Kidney (tissue), 13 donors: ENCODE measurements at regions not wholly inside any gene's neighbourhood (a gene's known extent, or its start where the extent isn't known, plus 50 kb on each side); places are given as distances from the start of the nearest gene placed in this dataset.

Source experiments
- DNase-seq, 5 donors: peaks; one replicate each; pipeline ENCODE4 v3.0.0-alpha.2; 2013 to 2020
- FAIRE-seq: peaks from 2 replicates; lab custom pipeline; 2012; peaks lifted over from hg19 to GRCh38; lab: Jason Lieb, UNC
- H3K27ac ChIP-seq, 2 donors: one replicate each; pipeline ENCODE4 v1.7.0; 2013; ENCODE audit warnings: low read depth in 2 of 2, low read length in 2 of 2, inconsistent platforms in 1 of 2
- H3K27me3 ChIP-seq: one replicate; pipeline ENCODE4 v1.7.1; 2013; ENCODE audit warnings: low read length, inconsistent platforms; ENCODE audit not compliant: control insufficient read depth, insufficient read depth
- H3K36me3 ChIP-seq, 3 donors: one replicate each; pipeline versions ENCODE4 v1.7.0 to v1.7.1; 2013; ENCODE audit warnings: low read length in 3 of 3, control low read depth in 1 of 3, inconsistent platforms in 1 of 3; ENCODE audit not compliant: insufficient read depth in 3 of 3, control insufficient read depth in 2 of 3
- H3K4me1 ChIP-seq, 3 donors: one replicate each; pipeline versions ENCODE4 v1.7.0 to v1.7.1; 2013; ENCODE audit warnings: low read length in 3 of 3, inconsistent platforms in 1 of 3, low read depth in 1 of 3; ENCODE audit not compliant: control insufficient read depth in 2 of 3, insufficient read depth in 2 of 3
- H3K4me3 ChIP-seq, 3 donors: one replicate each; pipeline versions ENCODE4 v1.7.0 to v1.8.1; 2013; ENCODE audit warnings: low read length in 3 of 3, control low read depth in 1 of 3, inconsistent platforms in 1 of 3
- H3K9ac ChIP-seq, 3 donors: one replicate each; pipeline versions ENCODE4 v1.7.0 to v1.7.1; 2013; ENCODE audit warnings: low read length in 3 of 3, control low read depth in 1 of 3, inconsistent platforms in 1 of 3
- H3K9me3 ChIP-seq, 3 donors: one replicate each; pipeline versions ENCODE4 v1.7.0 to v1.7.1; 2013; ENCODE audit warnings: low read length in 3 of 3, control low read depth in 1 of 3, inconsistent platforms in 1 of 3; ENCODE audit not compliant: control insufficient read depth in 2 of 3, insufficient read depth in 1 of 3
- intact Hi-C: fragments of 100-400 bp; cut with DNase I; formaldehyde crosslinking; loops from one replicate; pipeline ENCODE4 v1.11.1; 2022
- TF ChIP-seq, protein P1 (sequence below): IDR thresholded peaks from 3 replicates; pipeline ENCODE4 v1.5.1; 2012; ENCODE audit warnings: mild to moderate bottlenecking, moderate library complexity, borderline replicate concordance; ENCODE audit not compliant: insufficient read depth; ENCODE audit errors: extremely low read depth
- donor health status: control.
- donor health status: control.
- donor health status: control.
- donor health status: control.
- donor health status: control.
- donor health status: DM: yes; HTN: yes; CAD: no.
- donor health status: Normal renal cell carcinoma (clear cell type).

DNA sequence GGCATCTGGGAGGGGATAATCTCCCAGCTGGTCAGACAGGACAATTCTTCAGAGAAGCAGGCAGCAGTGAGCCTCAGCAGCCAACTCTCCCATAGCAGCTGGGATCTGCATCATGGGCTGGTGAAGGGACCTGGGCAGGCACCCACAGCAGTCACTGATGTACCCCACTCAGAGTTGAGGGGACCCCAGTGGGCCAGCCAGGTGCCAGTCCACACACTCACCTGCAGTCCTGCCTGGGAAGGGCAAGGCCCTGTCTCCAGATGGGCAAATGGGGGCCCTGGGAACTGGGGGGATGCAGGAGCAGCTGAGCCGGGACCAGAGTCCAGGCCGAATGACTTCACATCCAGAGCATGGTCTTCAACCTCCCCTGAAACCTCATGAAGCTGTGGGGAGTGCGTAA lies 170.4 kb downstream of the ZFP36L2 start:
- Histone ChIP-seq H3K36me3 (no peaks in the 10 kb centered on the region), H3K27ac (no peak overlapping the region), H3K9me3 (no peaks in the 10 kb centered on the region), H3K4me3 (no peak overlapping the region), H3K27me3 (no peaks in the 10 kb centered on the region), H3K4me1 (peaks cover 4 to 18% (median 8%) of the 10 kb centered on the region in 3 donors), H3K9ac (no peak overlapping the region)
- intact Hi-C loops = no loop called here
- no peak for FAIRE-seq
- TF ChIP-seq, protein P1, sequence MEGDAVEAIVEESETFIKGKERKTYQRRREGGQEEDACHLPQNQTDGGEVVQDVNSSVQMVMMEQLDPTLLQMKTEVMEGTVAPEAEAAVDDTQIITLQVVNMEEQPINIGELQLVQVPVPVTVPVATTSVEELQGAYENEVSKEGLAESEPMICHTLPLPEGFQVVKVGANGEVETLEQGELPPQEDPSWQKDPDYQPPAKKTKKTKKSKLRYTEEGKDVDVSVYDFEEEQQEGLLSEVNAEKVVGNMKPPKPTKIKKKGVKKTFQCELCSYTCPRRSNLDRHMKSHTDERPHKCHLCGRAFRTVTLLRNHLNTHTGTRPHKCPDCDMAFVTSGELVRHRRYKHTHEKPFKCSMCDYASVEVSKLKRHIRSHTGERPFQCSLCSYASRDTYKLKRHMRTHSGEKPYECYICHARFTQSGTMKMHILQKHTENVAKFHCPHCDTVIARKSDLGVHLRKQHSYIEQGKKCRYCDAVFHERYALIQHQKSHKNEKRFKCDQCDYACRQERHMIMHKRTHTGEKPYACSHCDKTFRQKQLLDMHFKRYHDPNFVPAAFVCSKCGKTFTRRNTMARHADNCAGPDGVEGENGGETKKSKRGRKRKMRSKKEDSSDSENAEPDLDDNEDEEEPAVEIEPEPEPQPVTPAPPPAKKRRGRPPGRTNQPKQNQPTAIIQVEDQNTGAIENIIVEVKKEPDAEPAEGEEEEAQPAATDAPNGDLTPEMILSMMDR = no peak
- DNase-seq = no peak

DNA sequence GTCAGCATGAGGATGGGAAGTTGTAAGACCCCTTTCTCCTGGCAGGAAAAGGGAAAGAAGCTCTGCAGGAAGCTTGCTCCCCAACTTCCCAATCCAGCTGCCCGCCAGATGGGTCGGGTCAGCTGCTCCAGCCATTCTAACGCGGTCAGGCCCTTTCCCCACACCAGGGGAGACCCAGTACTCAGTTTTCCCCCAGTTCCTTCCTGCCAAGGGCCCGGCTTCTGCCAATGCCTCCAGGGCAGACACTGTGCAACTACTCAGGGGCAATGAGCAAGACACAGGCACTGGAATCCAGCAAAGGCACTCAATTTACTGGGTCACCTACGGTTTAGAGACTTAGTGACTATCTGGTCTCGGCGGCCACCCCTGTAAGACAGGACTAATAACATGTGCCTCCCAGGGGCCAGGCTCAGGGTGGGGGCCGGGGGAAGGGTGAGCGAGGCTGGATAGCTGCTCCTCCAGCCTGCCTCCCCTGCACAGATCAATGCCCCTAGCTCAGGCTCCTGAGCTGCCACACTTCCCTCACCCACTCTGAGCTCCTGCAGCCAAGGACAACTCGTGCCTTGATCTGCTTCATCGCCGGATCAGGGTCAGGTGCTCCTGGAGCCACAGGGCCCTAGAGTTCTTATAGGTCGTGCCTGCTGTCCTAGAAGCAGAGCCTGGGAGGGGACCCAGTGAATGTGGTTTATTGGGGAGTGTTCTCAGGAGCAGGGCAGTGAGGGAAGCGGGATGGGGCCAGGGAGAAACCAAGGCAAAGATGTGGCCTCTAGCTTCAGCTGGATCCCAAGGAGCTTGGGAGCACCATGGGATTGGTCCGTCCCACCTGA lies 171.1 kb downstream of the ZFP36L2 start:
- intact Hi-C loops = no loop called here
- H3K4me1 ChIP-seq = peaks cover 4 to 22% (median 13%) of the 10 kb centered on the region in 3 donors
- H3K9ac ChIP-seq = no peak overlapping the region
- DNase-seq (no peak), FAIRE-seq (no peak)
- H3K9me3 ChIP-seq = no peaks in the 10 kb centered on the region
- no peak overlapping the region for H3K4me3 ChIP-seq
- no peaks in the 10 kb centered on the region for H3K27me3 ChIP-seq
- TF ChIP-seq, protein P1 = no peak
- H3K27ac ChIP-seq = no peak overlapping the region
- no peaks in the 10 kb centered on the region for H3K36me3 ChIP-seq

DNA sequence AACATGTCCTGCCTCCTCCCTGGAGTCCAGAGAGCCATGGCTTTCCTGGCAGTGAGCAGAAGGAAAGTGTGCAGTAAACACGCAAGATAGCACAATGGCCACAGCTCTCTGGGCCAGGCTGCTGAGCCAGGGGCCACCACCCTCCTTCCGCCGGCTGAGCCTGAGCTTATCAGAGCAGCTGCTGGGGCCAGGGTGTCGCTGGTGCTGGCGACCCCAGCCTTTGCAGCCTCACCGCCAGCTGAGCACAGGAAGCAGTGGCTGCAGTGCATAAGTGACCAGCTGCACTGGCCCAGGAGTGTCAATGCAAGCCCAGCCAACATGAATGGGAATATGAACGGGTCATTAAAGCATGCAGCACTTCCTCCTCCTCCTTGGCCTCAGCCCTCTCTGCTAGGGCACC lies 172.0 kb downstream of the ZFP36L2 start:
- intact Hi-C loops = no loop called here
- no peaks in the 10 kb centered on the region for H3K36me3 ChIP-seq
- H3K4me1 ChIP-seq = peaks cover 3 to 22% (median 14%) of the 10 kb centered on the region in 3 donors
- H3K4me3 ChIP-seq = no peak overlapping the region
- H3K9me3 ChIP-seq = no peaks in the 10 kb centered on the region
- TF ChIP-seq, protein P1 = no peak
- no peak overlapping the region for H3K27ac ChIP-seq
- DNase-seq (peak in 1 of 5 donors; percentile 58), FAIRE-seq (no peak)
- no peak overlapping the region for H3K9ac ChIP-seq
- H3K27me3 ChIP-seq = no peaks in the 10 kb centered on the region

DNA sequence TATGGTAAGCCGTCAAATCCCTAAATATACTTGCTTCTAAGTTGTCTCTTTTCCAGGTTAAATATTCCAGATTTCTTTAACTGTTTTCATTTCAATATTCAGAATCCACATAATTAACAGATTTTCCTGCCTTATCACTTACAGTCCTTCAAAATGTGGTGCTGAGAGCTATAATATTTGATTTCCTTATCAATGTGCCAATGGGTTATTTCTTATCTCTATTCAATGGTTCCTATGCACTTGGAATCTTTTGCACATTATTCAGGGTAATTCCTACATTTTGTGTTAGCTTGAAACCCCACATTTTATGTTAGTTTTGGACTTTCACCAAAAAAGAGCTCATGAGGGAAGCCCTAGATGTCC lies 173.5 kb downstream of the ZFP36L2 start:
- DNase-seq = no peak
- Histone ChIP-seq H3K4me3 (no peak overlapping the region), H3K9ac (no peak overlapping the region), H3K9me3 (no peaks in the 10 kb centered on the region), H3K4me1 (peaks cover 0 to 20% (median 11%) of the 10 kb centered on the region in 3 donors), H3K27ac (no peak overlapping the region), H3K27me3 (no peaks in the 10 kb centered on the region), H3K36me3 (no peaks in the 10 kb centered on the region)
- TF ChIP-seq, protein P1 = no peak
- intact Hi-C loops = no loop called here
- no peak for FAIRE-seq
